ENCODE measurements at regions not wholly inside any gene's neighbourhood (a gene's known extent, or its start where the extent isn't known, plus 50 kb on each side); places are given as distances from the start of the nearest gene placed in this dataset.

DNA sequence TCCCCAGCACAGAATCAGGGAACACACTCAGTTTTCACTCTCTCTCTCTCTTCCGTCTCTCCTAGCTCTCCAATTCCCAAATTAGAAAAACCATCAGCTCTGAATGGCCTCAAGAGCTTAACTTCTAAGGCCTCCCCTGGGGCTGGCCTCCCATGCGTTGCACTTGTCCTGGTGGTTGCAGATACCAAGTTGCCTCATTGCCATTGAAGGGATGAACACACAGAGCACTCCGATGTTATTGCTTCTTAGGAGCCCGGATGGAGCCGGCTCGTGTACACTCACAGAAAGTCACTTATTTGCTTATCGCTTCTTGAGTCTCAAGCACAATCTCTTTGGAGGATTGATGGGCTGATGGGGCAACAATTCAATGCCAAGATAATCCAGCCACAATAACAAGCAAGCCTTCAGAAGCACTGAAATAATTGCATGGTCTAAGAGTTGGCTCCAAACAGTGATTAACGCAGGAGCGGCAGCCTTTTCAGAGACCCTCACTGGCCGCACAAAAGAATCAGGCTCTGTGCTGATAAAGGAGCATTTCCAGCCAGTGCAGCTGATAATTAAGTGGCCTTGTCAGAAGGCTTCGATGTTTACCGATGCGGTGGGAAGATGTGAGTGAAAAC lies 175.8 kb upstream of the TMEM132C start:
- intact Hi-C loops (cut with DNase I), result no loop called here
- no peaks in the 10 kb centered on the region for H3K9me3 ChIP-seq (ENCODE audit: control insufficient read depth in 2 of 3, insufficient read depth in 1 of 3, low read length in 3 of 3)
- FAIRE-seq (no peak), DNase-seq (no peak)
- H3K4me3 ChIP-seq (ENCODE audit: low read length in 3 of 3), result no peak overlapping the region
- no peak overlapping the region for H3K9ac ChIP-seq (ENCODE audit: low read length in 3 of 3)
- no peaks in the 10 kb centered on the region for H3K27me3 ChIP-seq (ENCODE audit: control insufficient read depth, insufficient read depth, low read length)
- no peak overlapping the region for H3K27ac ChIP-seq (ENCODE audit: low read depth in 2 of 2, low read length in 2 of 2)
- TF ChIP-seq CTCF (IDR thresholded peaks at IDR 0.05; ENCODE audit: borderline replicate concordance, extremely low read depth, insufficient read depth), result no peak
- no peaks in the 10 kb centered on the region for H3K36me3 ChIP-seq (ENCODE audit: control insufficient read depth in 2 of 3, insufficient read depth in 3 of 3, low read length in 3 of 3)
- no peaks in the 10 kb centered on the region for H3K4me1 ChIP-seq (ENCODE audit: control insufficient read depth in 2 of 3, insufficient read depth in 2 of 3, low read depth in 1 of 3, low read length in 3 of 3)

DNA sequence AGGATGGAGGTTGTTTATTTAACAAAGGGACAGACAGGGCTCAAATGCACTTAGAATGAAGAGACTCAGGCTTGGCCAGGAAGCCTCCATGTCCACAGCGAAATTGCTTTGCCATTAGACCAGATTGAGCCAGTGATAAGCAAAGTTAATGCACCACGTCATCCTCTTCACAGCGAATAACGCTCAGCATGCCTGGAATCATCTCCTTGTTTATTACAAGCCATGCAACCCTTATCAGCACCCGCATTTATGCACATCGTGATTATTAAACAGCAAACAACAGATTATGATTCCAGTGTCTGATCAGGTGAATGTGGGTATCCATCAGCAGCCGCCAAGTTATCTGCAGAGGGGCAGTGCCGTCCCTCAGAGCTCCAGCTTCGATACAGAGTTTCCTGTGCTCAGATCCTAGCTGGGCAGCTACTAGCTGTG lies 175.0 kb upstream of the TMEM132C start:
- no peaks in the 10 kb centered on the region for H3K9me3 ChIP-seq (ENCODE audit: control insufficient read depth in 2 of 3, insufficient read depth in 1 of 3, low read length in 3 of 3)
- FAIRE-seq, result no peak
- no peaks in the 10 kb centered on the region for H3K4me1 ChIP-seq (ENCODE audit: control insufficient read depth in 2 of 3, insufficient read depth in 2 of 3, low read depth in 1 of 3, low read length in 3 of 3)
- intact Hi-C loops (cut with DNase I), result no loop called here
- H3K27me3 ChIP-seq (ENCODE audit: control insufficient read depth, insufficient read depth, low read length), result no peaks in the 10 kb centered on the region
- TF ChIP-seq CTCF (IDR thresholded peaks at IDR 0.05; ENCODE audit: borderline replicate concordance, extremely low read depth, insufficient read depth), result no peak
- H3K27ac ChIP-seq (ENCODE audit: low read depth in 2 of 2, low read length in 2 of 2), result no peak overlapping the region
- H3K36me3 ChIP-seq (ENCODE audit: control insufficient read depth in 2 of 3, insufficient read depth in 3 of 3, low read length in 3 of 3), result no peaks in the 10 kb centered on the region
- DNase-seq, result no peak
- H3K9ac ChIP-seq (ENCODE audit: low read length in 3 of 3), result no peak overlapping the region
- no peak overlapping the region for H3K4me3 ChIP-seq (ENCODE audit: low read length in 3 of 3)

DNA sequence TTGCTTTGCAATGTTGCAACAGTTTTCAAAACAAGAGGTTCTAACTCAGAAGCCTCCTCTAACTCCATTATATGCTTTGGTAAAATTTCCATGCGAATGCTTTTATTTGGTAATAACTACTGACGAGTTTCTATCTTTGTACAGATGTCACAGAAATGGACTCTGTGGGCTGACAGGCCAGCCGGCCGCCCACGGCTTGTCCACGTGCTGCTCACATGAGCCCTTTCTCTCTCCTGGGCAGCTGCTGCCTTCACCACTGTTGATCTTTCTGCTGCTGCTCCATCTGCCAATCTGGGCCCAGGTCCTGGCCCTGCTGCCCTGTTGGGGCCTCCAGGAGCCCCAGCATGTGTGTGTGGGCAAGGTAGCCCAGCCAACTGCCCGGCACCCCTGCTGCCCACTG lies 168.2 kb upstream of the TMEM132C start:
- TF ChIP-seq CTCF (IDR thresholded peaks at IDR 0.05; ENCODE audit: borderline replicate concordance, extremely low read depth, insufficient read depth), result no peak
- Histone ChIP-seq H3K4me3 (ENCODE audit: low read length in 3 of 3) (no peak overlapping the region), H3K9me3 (ENCODE audit: control insufficient read depth in 2 of 3, insufficient read depth in 1 of 3, low read length in 3 of 3) (no peaks in the 10 kb centered on the region), H3K9ac (ENCODE audit: low read length in 3 of 3) (no peak overlapping the region), H3K27me3 (ENCODE audit: control insufficient read depth, insufficient read depth, low read length) (no peaks in the 10 kb centered on the region), H3K36me3 (ENCODE audit: control insufficient read depth in 2 of 3, insufficient read depth in 3 of 3, low read length in 3 of 3) (no peaks in the 10 kb centered on the region), H3K4me1 (ENCODE audit: control insufficient read depth in 2 of 3, insufficient read depth in 2 of 3, low read depth in 1 of 3, low read length in 3 of 3) (no peaks in the 10 kb centered on the region), H3K27ac (ENCODE audit: low read depth in 2 of 2, low read length in 2 of 2) (no peak overlapping the region)
- no peak for FAIRE-seq
- intact Hi-C loops (cut with DNase I), result no loop called here
- no peak for DNase-seq

DNA sequence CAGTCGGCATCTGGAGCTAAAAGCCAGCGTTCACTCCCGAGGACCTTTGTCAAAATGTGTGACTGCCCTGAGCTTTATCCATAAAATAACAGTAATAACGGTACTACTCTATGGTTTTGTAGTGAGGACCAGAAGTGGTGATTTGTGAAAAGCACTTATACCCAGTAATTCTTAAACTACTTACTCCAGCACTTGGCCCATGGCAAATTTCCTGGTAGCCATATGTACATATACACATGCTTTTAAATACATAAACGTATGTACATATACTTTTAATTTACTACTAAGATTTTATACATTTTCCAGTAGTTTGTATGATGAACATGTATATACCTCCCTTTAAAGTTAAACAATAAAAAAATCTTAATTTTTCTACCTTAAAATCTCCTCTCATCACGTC lies 163.8 kb upstream of the TMEM132C start:
- no peak overlapping the region for H3K4me3 ChIP-seq (ENCODE audit: low read length in 3 of 3)
- H3K4me1 ChIP-seq (ENCODE audit: control insufficient read depth in 2 of 3, insufficient read depth in 2 of 3, low read depth in 1 of 3, low read length in 3 of 3), result no peaks in the 10 kb centered on the region
- no peak for DNase-seq
- no peaks in the 10 kb centered on the region for H3K27me3 ChIP-seq (ENCODE audit: control insufficient read depth, insufficient read depth, low read length)
- no peaks in the 10 kb centered on the region for H3K36me3 ChIP-seq (ENCODE audit: control insufficient read depth in 2 of 3, insufficient read depth in 3 of 3, low read length in 3 of 3)
- H3K9ac ChIP-seq (ENCODE audit: low read length in 3 of 3), result no peak overlapping the region
- no peak for FAIRE-seq
- no peak overlapping the region for H3K27ac ChIP-seq (ENCODE audit: low read depth in 2 of 2, low read length in 2 of 2)
- H3K9me3 ChIP-seq (ENCODE audit: control insufficient read depth in 2 of 3, insufficient read depth in 1 of 3, low read length in 3 of 3), result no peaks in the 10 kb centered on the region
- no peak for TF ChIP-seq CTCF (IDR thresholded peaks at IDR 0.05; ENCODE audit: borderline replicate concordance, extremely low read depth, insufficient read depth)
- intact Hi-C loops (cut with DNase I), result no loop called here
